ENCODE measurements at regions not wholly inside any gene's neighbourhood (a gene's known extent, or its start where the extent isn't known, plus 50 kb on each side); places are given as distances from the start of the nearest gene placed in this dataset.
A peak's percentile ranks its signal among the peaks of the same experiment; 100 is the strongest.

DNA sequence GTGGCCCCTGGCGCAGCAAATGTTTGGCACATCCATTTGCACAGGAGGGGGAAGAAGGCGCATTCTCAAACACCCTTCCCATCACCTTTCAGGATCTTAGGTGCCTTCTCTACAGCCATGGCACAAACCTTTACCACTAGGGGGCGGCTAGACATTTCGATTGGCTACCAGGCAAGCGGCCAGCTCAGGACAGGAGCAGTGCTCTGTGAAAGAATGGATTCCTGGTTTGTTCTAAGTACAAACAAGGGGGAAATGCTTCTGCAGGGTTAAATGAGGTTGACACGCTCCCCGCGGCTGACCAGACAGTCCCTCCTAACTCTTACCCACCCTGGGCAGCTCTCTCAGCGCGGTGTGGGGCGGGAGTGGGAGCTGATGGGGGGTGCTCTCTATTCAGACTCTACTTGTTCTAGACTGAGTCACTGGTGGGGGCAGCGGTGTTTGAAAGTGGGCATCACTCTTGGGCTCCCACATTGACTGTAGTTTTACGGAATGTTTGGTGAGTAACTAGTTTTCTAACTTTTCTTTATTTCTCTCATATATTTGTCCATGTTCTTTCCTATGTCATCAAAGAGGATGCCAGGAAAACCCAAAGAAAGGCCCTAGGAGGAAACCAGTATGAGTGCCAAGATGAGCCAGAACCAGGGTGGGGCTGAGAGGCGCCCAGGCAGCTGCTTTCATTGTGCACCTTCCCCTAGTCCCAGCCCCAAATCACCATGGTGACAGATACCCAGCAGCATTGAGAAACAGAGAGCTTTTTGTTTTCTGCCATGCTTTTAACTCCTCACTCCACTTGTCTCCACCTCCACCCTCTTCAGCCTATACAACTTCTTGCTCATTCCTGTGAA is 61.4 kb upstream of the GPR158 start:
- peak; percentile 81 for DNase-seq (ENCODE audit: low spot score)

DNA sequence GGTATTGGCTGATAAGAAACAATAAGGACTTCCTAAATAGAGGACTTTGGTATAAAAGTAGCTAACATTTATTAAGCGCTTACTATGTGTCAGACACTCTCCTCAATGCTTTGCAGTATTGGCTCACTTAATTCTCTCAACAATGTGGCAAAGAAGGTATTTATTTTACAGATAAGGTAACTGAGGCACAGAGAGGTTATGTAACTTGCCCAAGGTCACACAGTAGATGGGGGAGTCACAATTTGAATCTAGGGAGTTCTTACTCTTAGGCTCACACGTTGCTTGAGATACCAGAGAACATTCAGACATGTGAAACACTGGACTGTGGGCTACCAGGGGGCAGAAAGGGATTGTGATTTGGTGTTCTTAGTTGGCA is 60.8 kb upstream of the GPR158 start:
- no peak for DNase-seq (ENCODE audit: low spot score)

DNA sequence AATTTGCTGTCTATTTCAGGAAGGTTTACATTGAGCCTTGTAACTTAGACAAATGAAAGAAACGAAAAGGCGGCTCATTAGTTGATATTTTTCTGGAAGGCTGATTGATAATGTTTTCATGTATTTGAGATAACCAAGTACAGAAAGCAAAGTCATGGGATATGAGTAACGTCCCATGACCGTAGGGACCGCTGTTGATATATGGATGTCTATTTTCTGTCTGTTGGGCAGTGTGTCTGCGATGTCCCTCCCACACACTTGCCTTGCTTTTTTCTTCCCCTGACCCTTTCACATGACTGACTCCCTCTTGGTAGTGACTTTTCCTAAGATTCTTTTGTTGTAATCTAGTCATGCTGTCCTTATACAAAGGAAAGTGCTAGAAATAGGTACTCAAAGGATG is 57.0 kb upstream of the GPR158 start:
- DNase-seq (ENCODE audit: low spot score), result no peak

DNA sequence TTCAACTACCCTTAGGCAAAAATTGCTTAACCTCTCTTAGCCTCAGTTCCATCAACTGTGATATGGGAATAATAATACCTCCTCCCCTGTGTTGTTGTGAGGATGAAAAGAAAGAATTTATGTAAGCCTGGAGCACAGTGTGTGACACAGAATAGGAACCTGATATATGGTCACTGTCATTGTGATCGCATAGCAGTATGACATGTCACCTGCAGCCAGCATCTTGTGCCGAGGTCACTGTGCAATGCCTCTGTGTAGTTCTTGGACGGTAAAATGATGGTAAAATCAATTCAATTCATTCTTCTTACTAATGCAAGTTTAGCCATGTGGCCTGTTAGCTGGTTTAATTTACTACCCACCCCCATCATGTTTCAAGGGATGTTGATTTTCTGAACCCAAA is 54.6 kb upstream of the GPR158 start:
- DNase-seq (ENCODE audit: low spot score), result no peak

Data from SW480 (cell line).